RWPE2 (cell line): ENCODE measurements at regions not wholly inside any gene's neighbourhood (a gene's known extent, or its start where the extent isn't known, plus 50 kb on each side); places are given as distances from the start of the nearest gene placed in this dataset.

Source experiments
- ATAC-seq: fragments of 200-7000 bp; cut with Tn5 transposase; 3 replicates; pipeline ENCODE4 v1.9.1; 2021; ENCODE audit warnings: low read depth
- DNase-seq: peaks from one replicate; pipeline ENCODE4 v3.0.0-alpha.2; 2020; ENCODE audit warnings: low spot score
- H3K27ac ChIP-seq: fragments of 450-650 bp; 2 replicates; pipeline ENCODE4 v1.5.1; 2017; ENCODE audit warnings: mild to moderate bottlenecking; ENCODE audit not compliant: poor library complexity, severe bottlenecking
- H3K27me3 ChIP-seq: fragments of 250-450 bp; sonication (Bioruptor Pico); 2 replicates; pipeline ENCODE4 v1.5.1; 2021; ENCODE audit warnings: mild to moderate bottlenecking, moderate library complexity; ENCODE audit not compliant: insufficient read depth, poor library complexity, severe bottlenecking
- H3K36me3 ChIP-seq: fragments of 250-450 bp; sonication (Bioruptor Pico); 2 replicates; pipeline ENCODE4 v1.5.1; 2020; ENCODE audit warnings: low read depth, mild to moderate bottlenecking, moderate library complexity
- H3K4me1 ChIP-seq: fragments of 250-450 bp; sonication (Bioruptor Pico); 2 replicates; pipeline ENCODE4 v1.5.1; 2021; ENCODE audit warnings: mild to moderate bottlenecking, moderate library complexity; ENCODE audit not compliant: insufficient read depth, poor library complexity, severe bottlenecking
- H3K4me3 ChIP-seq: fragments of 250-450 bp; sonication (Bioruptor Pico); 2 replicates; pipeline ENCODE4 v1.5.1; 2021; ENCODE audit warnings: mild to moderate bottlenecking, moderate library complexity; ENCODE audit not compliant: severe bottlenecking
- H3K9me3 ChIP-seq: fragments of 250-450 bp; sonication (Bioruptor Pico); 2 replicates; pipeline ENCODE4 v1.5.1; 2021; ENCODE audit warnings: mild to moderate bottlenecking, moderate library complexity; ENCODE audit not compliant: severe bottlenecking
- TF ChIP-seq, protein P1 (sequence below): fragments of 450-650 bp; IDR thresholded peaks from one replicate; pipeline ENCODE4 v1.5.1; 2017; ENCODE audit warnings: mild to moderate bottlenecking, moderate library complexity; ENCODE audit not compliant: poor library complexity, severe bottlenecking

DNA sequence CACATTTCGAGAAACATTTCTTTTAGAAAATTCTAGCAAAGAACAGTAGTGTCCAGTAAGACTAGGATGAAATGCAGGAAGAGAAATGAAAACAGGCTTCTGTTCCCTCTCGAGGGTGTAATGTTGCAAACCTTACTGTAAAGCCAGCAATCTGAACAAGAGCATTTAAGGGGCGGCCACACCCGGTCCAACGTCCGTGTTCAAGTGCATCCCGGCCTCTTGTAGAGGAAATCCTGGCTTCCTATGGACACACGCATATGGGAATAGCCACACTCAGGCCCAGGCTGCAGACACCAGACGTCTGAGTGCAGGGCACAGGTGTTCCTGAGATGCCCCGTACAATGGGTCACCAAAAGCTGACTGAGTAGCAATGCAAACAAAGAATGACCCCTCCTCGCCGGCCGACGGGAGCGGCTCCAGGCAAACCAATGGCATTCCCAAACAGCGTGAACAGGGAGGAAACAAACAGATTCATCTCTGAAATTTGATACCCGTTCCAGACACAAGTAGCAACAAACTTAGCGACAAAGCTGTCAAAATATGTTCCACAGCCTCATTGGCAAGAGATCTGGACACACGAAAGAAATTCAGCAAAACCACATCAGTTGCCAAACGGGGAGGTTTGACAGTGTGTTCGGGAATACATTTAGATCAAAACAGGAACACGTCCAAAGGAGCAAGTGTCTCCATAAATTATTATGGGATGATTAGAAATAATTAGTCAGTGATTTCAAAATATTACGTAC is 278.6 kb upstream of the TSHZ3 start:
- Histone ChIP-seq H3K27me3 (peaks cover 6% of the 10 kb centered on the region), H3K27ac (no peak overlapping the region), H3K36me3 (no peaks in the 10 kb centered on the region), H3K9me3 (no peaks in the 10 kb centered on the region), H3K4me1 (no peaks in the 10 kb centered on the region), H3K4me3 (no peak overlapping the region)
- DNase-seq = no peak
- no peak for ATAC-seq
- TF ChIP-seq, protein P1, sequence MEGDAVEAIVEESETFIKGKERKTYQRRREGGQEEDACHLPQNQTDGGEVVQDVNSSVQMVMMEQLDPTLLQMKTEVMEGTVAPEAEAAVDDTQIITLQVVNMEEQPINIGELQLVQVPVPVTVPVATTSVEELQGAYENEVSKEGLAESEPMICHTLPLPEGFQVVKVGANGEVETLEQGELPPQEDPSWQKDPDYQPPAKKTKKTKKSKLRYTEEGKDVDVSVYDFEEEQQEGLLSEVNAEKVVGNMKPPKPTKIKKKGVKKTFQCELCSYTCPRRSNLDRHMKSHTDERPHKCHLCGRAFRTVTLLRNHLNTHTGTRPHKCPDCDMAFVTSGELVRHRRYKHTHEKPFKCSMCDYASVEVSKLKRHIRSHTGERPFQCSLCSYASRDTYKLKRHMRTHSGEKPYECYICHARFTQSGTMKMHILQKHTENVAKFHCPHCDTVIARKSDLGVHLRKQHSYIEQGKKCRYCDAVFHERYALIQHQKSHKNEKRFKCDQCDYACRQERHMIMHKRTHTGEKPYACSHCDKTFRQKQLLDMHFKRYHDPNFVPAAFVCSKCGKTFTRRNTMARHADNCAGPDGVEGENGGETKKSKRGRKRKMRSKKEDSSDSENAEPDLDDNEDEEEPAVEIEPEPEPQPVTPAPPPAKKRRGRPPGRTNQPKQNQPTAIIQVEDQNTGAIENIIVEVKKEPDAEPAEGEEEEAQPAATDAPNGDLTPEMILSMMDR = no peak

DNA sequence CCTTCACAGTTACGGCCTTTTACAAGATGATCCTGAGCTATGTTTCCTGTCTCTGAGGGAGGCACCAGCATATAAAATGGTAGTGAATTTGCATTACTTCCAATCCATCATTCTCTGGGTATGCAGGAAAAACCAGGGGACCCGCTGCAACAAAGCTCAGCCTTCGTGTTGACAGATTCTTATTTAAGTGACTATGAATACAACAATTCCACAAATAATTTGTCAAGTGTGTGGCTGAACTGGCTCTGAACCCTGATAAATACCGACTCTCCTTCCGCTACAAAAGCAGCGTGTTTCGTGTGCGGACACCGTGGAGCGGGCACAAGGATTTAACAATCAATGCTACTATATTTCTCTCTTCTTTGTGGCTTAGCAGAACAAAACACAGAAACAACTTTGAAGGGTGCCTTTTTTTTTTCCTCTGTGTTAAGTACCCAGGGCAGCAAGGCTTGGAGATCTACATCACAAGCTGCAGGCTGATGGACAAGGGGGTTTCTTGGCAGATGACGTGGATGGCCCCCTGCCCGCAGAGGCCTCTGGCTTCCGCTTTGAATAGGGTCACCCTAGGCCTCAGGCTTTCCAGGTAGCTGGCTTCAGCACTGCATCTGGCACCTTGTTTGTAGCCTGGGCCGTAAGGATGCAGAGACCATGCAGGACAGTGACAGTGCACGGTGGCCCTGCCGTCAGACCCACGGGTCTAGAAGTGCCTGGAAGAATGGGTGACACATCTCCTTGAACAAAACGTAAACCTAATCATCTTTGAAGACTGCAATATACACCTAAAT is 280.5 kb upstream of the TSHZ3 start:
- Histone ChIP-seq H3K9me3 (no peaks in the 10 kb centered on the region), H3K4me1 (no peaks in the 10 kb centered on the region), H3K36me3 (no peaks in the 10 kb centered on the region), H3K27ac (no peak overlapping the region), H3K27me3 (peaks cover 6% of the 10 kb centered on the region), H3K4me3 (no peak overlapping the region)
- TF ChIP-seq, protein P1 = no peak
- no peak for ATAC-seq
- no peak for DNase-seq

DNA sequence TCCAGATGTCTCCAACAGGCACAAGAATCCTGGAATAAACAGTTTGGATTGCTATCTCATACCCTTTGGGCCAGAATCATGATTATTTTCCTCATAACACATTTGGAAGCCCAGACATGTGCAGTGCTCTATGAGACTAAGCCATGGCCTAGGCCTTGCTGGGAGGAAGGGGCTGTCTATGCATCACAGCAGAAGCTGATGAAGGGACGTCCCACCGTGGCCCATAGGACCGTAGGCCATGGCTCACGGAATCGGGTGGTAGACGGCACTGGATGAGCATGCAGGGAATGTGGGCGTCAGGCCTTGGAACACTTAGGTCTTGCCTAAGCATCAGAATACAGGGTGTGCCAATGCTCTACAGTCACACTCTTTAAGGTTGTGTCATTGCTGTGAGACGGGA is 283.8 kb upstream of the TSHZ3 start:
- Histone ChIP-seq H3K27me3 (peaks cover 3% of the 10 kb centered on the region), H3K4me3 (no peak overlapping the region), H3K36me3 (no peaks in the 10 kb centered on the region), H3K4me1 (no peaks in the 10 kb centered on the region), H3K27ac (no peak overlapping the region), H3K9me3 (no peaks in the 10 kb centered on the region)
- TF ChIP-seq, protein P1 = no peak
- ATAC-seq (no peak), DNase-seq (no peak)

DNA sequence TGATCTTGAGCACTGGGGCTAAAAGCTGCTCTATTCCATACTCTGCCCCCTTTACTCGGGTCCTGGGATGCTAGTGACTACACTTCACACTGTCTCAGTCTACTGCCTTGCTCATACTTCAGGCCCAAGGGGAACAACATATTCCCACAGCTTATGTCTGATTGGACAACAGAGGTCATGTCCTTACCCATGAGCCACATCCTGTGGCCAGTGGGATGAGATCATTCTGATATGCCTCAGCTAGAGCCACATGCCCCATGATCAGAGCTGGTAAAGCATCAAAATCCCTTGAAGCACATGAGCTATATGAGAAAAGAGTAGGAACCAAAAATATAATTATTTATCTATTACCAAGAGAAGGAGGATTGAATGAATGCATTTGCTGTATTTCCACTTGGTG is 290.1 kb upstream of the TSHZ3 start:
- no peaks in the 10 kb centered on the region for H3K9me3 ChIP-seq
- H3K4me3 ChIP-seq = no peak overlapping the region
- no peaks in the 10 kb centered on the region for H3K36me3 ChIP-seq
- H3K27me3 ChIP-seq = peaks cover 2% of the 10 kb centered on the region
- H3K27ac ChIP-seq = no peak overlapping the region
- ATAC-seq (peak; percentile 14; the same call in 1 of the 3 replicates), DNase-seq (no peak)
- TF ChIP-seq, protein P1 = no peak
- H3K4me1 ChIP-seq = no peaks in the 10 kb centered on the region

DNA sequence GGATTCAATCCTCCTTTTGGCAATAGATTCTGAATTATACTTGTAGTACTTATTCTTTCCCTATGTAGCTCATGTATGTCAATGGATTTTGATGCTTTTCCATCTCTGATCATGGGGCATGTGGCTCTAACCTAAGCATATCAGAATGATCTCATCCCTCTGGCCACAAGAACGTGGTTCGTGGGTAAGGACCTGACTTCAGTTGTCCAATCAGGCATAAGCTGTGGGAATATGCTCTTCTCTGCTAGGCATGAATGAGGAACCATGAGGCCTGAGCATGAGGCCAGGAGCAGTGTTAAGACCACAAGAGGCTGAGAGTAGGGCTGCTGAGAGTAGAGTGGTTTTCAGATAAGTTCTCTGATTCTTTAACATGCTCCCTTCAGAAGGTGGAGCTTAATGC is 292.4 kb upstream of the TSHZ3 start:
- no peaks in the 10 kb centered on the region for H3K4me1 ChIP-seq
- no peaks in the 10 kb centered on the region for H3K9me3 ChIP-seq
- no peak overlapping the region for H3K4me3 ChIP-seq
- no peaks in the 10 kb centered on the region for H3K27me3 ChIP-seq
- TF ChIP-seq, protein P1 = no peak
- ATAC-seq (no peak), DNase-seq (no peak)
- H3K36me3 ChIP-seq = no peaks in the 10 kb centered on the region
- H3K27ac ChIP-seq = no peak overlapping the region
